ENCODE measurements at regions not wholly inside any gene's neighbourhood (a gene's known extent, or its start where the extent isn't known, plus 50 kb on each side); places are given as distances from the start of the nearest gene placed in this dataset.

GRCh38 chr1:118306851-118307250 is 121.8 kb upstream of the SPAG17 start:
- TF ChIP-seq CTCF (IDR thresholded peaks at IDR 0.05; ENCODE audit: low read depth, low read length, poor library complexity, severe bottlenecking) = no peak
- TF ChIP-seq EZH2phosphoT487 (IDR thresholded peaks at IDR 0.05; ENCODE audit: borderline replicate concordance, low read length) = no peak
